ENCODE measurements at regions not wholly inside any gene's neighbourhood (a gene's known extent, or its start where the extent isn't known, plus 50 kb on each side); places are given as distances from the start of the nearest gene placed in this dataset.

- TF ChIP-seq JUN (IDR thresholded peaks at IDR 0.05; ENCODE audit: low read depth, low read length): no peak
- no peak for TF ChIP-seq SP1 (IDR thresholded peaks at IDR 0.05; ENCODE audit: low read depth, low read length)
- TF ChIP-seq CTCF (IDR thresholded peaks at IDR 0.05; ENCODE audit: control extremely low read depth in 1 of 3, insufficient read depth in 1 of 3, low read depth in 1 of 3, low read length in 3 of 3): no peak
- TF ChIP-seq RAD21 (IDR thresholded peaks at IDR 0.05 in 1 of 2, conservative IDR thresholded peaks at IDR 0.05 in 1 of 2; ENCODE audit: low read depth in 2 of 2, low read length in 2 of 2): no peak
Measured at GRCh38 chr3:1019157-1019556, 73.7 kb upstream of the CNTN6 start.

All from H1 (cell line).